Spleen (tissue), 7 donors: ENCODE measurements at regions not wholly inside any gene's neighbourhood (a gene's known extent, or its start where the extent isn't known, plus 50 kb on each side); places are given as distances from the start of the nearest gene placed in this dataset.
"Not testable (repeated sequence)": the region's sequence is repeated elsewhere in the genome, so short reads cannot be mapped to it uniquely, and the experiment has no call there.

Experiments used
- POLR2A ChIP-seq, 3 donors: fragments of 450-650 bp; IDR thresholded peaks; one replicate each; pipeline ENCODE4 v1.5.1; 2017; ENCODE audit warnings: antibody characterized with exemption in 3 of 3, mild to moderate bottlenecking in 1 of 3
- POLR2AphosphoS5 ChIP-seq, 3 donors: sonication (generic); formaldehyde crosslinking; IDR thresholded peaks; one replicate each; pipeline ENCODE4 v1.5.1; 2017; ENCODE audit warnings: antibody characterized with exemption in 3 of 3
- TF ChIP-seq, protein P1 (sequence below), 11 experiments: fragments of 200-600 bp in 7 of 11; fragments of 450-650 bp in 4 of 11; sonication (generic) in 4 of 11; IDR thresholded peaks in 8 of 11; conservative IDR thresholded peaks in 3 of 11; 1 replicate in 7 of 11; 2 replicates in 4 of 11; pipeline versions ENCODE4 v1.4.0 to v1.8.0; 2016 to 2021; ENCODE audit warnings: antibody characterized with exemption in 11 of 11, inconsistent platforms in 4 of 11, mild to moderate bottlenecking in 1 of 11
- donor health status: DM: no; HTN: no; CAD: no; lungs with moderate emphysema.
- donor health status: DM: no; HTN: no; CAD: no.
- donor health status: DM: no; HTN: no; CAD: no.

DNA sequence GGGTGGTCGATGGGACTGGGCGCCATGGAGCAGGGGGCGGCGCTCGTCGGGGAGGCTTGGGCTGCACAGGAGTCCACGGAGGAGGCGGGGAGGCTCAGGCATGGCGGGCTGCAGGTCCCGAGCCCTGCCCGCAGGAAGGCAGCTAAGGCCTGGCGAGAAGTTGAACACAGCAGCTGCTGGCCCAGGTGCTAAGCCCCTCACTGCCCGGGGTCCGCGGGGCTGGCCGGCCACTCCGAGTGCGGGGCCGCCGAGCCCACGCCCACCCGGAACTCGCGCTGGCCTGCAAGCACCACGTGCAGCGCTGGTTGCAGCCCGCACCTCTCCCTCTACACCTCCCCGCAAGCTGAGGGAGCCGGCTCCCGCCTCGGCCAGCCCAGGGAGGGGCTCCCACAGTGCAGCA lies 230.6 kb upstream of the C16orf82 start:
- TF ChIP-seq POLR2AphosphoS5, POLR2A (IDR thresholded peaks at IDR 0.05): not testable (repeated sequence)
- TF ChIP-seq, protein P1, sequence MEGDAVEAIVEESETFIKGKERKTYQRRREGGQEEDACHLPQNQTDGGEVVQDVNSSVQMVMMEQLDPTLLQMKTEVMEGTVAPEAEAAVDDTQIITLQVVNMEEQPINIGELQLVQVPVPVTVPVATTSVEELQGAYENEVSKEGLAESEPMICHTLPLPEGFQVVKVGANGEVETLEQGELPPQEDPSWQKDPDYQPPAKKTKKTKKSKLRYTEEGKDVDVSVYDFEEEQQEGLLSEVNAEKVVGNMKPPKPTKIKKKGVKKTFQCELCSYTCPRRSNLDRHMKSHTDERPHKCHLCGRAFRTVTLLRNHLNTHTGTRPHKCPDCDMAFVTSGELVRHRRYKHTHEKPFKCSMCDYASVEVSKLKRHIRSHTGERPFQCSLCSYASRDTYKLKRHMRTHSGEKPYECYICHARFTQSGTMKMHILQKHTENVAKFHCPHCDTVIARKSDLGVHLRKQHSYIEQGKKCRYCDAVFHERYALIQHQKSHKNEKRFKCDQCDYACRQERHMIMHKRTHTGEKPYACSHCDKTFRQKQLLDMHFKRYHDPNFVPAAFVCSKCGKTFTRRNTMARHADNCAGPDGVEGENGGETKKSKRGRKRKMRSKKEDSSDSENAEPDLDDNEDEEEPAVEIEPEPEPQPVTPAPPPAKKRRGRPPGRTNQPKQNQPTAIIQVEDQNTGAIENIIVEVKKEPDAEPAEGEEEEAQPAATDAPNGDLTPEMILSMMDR (IDR thresholded peaks at IDR 0.05 in 8 of 11, conservative IDR thresholded peaks at IDR 0.05 in 3 of 11) = not testable (repeated sequence)
